NCI-H2029 (cell line): ENCODE measurements at regions not wholly inside any gene's neighbourhood (a gene's known extent, or its start where the extent isn't known, plus 50 kb on each side); places are given as distances from the start of the nearest gene placed in this dataset.
"Not testable (repeated sequence)": the region's sequence is repeated elsewhere in the genome, so short reads cannot be mapped to it uniquely, and the experiment has no call there.

Experiments used
- DNase-seq: peaks from one replicate; lab custom pipeline; 2025; lab: John Stamatoyannopoulos, UW

- no peak for DNase-seq
Observed at GRCh38 chr16:64356267-64356666, 765.6 kb downstream of the CDH11 start.

- DNase-seq, result no peak
Observed at GRCh38 chr16:64352246-64352645, 769.6 kb downstream of the CDH11 start.

- DNase-seq, result no peak
Observed at GRCh38 chr16:64351121-64351520, 770.7 kb downstream of the CDH11 start.

GRCh38 chr16:64346080-64346479, 775.8 kb downstream of the CDH11 start:
- no peak for DNase-seq

GRCh38 chr16:64345142-64345541, 776.7 kb downstream of the CDH11 start:
- DNase-seq, result no peak

GRCh38 chr16:64343820-64344443, 777.9 kb downstream of the CDH11 start:
- DNase-seq, result not testable (repeated sequence)

GRCh38 chr16:64343061-64343819, 778.6 kb downstream of the CDH11 start:
- no peak for DNase-seq

- DNase-seq, result not testable (repeated sequence)
Observed at GRCh38 chr16:64341336-64341735, 780.5 kb downstream of the CDH11 start.

GRCh38 chr16:64339052-64339770, 782.7 kb downstream of the CDH11 start:
- no peak for DNase-seq

GRCh38 chr16:64321881-64322280, 800.0 kb downstream of the CDH11 start:
- no peak for DNase-seq

- DNase-seq, result no peak
Observed at GRCh38 chr16:64321066-64321465, 800.8 kb downstream of the CDH11 start.

- DNase-seq, result no peak
Observed at GRCh38 chr16:64317601-64318000, 804.3 kb downstream of the CDH11 start.

GRCh38 chr16:64313726-64314125, 808.1 kb downstream of the CDH11 start:
- no peak for DNase-seq

- DNase-seq, result no peak
Observed at GRCh38 chr16:64312980-64313379, 808.9 kb downstream of the CDH11 start.

- DNase-seq, result no peak
Observed at GRCh38 chr16:64312292-64312691, 809.6 kb downstream of the CDH11 start.

GRCh38 chr16:64311241-64311640, 810.6 kb downstream of the CDH11 start:
- DNase-seq, result no peak

GRCh38 chr16:64309398-64310110, 812.3 kb downstream of the CDH11 start:
- DNase-seq, result no peak

GRCh38 chr16:64308721-64309120, 813.1 kb downstream of the CDH11 start:
- no peak for DNase-seq

- DNase-seq, result no peak
Observed at GRCh38 chr16:64307431-64307830, 814.4 kb downstream of the CDH11 start.

GRCh38 chr16:64305663-64306062, 816.2 kb downstream of the CDH11 start:
- no peak for DNase-seq

GRCh38 chr16:64304951-64305350, 816.9 kb downstream of the CDH11 start:
- no peak for DNase-seq

- no peak for DNase-seq
Observed at GRCh38 chr16:64304396-64304795, 817.5 kb downstream of the CDH11 start.
